ENCODE measurements at regions not wholly inside any gene's neighbourhood (a gene's known extent, or its start where the extent isn't known, plus 50 kb on each side); places are given as distances from the start of the nearest gene placed in this dataset.

DNA sequence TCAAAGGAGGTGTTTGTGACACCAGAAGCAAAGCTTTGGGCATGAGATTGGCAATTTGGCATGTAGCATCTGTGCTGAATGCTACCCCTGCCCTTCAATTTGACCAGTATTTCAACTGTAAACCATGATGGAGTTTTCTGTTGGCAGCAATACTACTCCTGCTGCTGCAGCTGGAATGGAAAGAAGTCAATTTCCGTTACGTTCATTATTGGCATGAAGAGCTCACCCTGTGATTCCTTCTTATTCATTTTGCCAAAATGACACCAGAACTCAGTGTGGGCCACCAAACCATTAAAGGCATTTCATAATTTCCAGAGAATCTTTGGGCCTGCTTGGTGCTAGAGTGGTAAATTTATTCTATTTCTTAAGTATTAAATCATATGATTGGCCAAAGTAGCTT lies 433.1 kb upstream of the DMAC1 start:
- ATAC-seq (replicated peaks; ENCODE audit: extremely low read depth, poor library complexity, severe bottlenecking), result no peak
- Mint-ChIP-seq H3K4me1 (no peaks in the 10 kb centered on the region), H3K9me3 (no peaks in the 10 kb centered on the region), H3K36me3 (ENCODE audit: insufficient read depth) (no peaks in the 10 kb centered on the region), H3K27ac (ENCODE audit: low read depth) (no peak overlapping the region), H3K27me3 (peaks cover 12% of the 10 kb centered on the region), H3K4me3 (no peak overlapping the region)
- no peak for DNase-seq (ENCODE audit: low spot score in 2 of 2)

DNA sequence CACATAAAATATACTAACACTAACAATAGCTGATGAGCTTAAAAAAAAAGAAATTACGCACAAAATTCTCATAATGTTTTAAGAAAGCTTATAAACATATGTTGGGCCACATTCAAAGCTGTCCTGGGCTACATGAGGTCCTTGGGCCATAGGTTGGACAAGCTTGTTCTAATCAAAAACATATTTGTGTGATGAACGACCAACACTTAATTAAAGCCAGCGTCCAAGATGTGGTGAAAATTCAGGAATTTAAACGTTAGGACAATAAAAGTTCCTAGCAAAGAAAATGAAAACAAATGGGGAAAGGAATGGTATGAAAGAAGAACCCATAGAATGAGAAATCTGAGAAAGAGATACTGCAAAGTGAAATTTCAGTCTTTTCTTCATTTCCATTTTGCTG lies 429.6 kb upstream of the DMAC1 start:
- Mint-ChIP-seq H3K9me3 (no peaks in the 10 kb centered on the region), H3K27ac (ENCODE audit: low read depth) (no peak overlapping the region), H3K36me3 (ENCODE audit: insufficient read depth) (no peaks in the 10 kb centered on the region), H3K4me1 (no peaks in the 10 kb centered on the region), H3K4me3 (no peak overlapping the region), H3K27me3 (peaks cover 5% of the 10 kb centered on the region)
- DNase-seq (ENCODE audit: low spot score in 2 of 2), result no peak
- ATAC-seq (replicated peaks; ENCODE audit: extremely low read depth, poor library complexity, severe bottlenecking), result no peak

DNA sequence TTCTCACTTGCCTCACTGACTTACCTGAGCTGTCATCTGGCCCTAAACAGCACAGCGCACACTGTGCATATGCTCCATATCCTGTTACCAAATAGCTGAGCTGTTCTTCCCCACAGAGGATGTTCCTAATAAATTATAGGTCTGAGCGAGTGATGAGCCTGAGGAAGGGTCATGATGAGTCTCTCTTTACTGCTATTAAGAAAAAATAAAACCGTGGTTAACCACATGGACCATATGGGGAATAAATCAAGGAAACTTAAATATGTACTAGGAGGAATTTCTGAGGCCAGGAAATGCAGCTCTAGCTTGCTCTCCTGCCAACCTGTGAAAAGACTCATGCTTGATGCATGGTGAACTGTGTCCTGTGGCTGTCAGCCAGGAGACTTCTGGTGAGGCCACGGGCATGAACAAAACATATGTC lies 424.8 kb upstream of the DMAC1 start:
- no peak overlapping the region for H3K4me3 Mint-ChIP-seq
- ATAC-seq (replicated peaks; ENCODE audit: extremely low read depth, poor library complexity, severe bottlenecking) (no peak), DNase-seq (ENCODE audit: low spot score in 2 of 2) (no peak)
- H3K27me3 Mint-ChIP-seq, result no peaks in the 10 kb centered on the region
- no peaks in the 10 kb centered on the region for H3K9me3 Mint-ChIP-seq
- H3K36me3 Mint-ChIP-seq (ENCODE audit: insufficient read depth), result no peaks in the 10 kb centered on the region
- H3K4me1 Mint-ChIP-seq, result no peaks in the 10 kb centered on the region
- H3K27ac Mint-ChIP-seq (ENCODE audit: low read depth), result no peak overlapping the region

DNA sequence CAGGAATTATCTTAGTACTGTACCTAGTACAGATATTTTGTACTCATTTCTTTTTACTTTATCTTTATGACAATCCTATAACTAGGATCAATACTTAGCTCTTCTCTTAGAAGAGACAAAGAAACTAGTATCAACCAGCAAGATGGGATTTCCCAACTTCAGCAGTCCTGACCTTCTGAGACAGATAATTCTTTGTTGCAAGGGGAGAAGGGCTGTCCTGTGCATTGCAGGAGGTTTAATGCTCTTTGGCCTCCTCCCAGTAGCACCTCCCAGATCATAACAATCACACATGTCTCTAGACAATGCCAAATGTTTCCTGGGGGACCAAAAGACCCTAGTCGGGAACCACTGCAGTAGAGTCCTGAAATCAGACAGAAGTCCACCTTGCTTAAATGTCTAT lies 424.3 kb upstream of the DMAC1 start:
- DNase-seq (ENCODE audit: low spot score in 2 of 2), result no peak
- Mint-ChIP-seq H3K9me3 (no peaks in the 10 kb centered on the region), H3K4me3 (no peak overlapping the region), H3K27me3 (peaks cover under 1% of the 10 kb centered on the region), H3K36me3 (ENCODE audit: insufficient read depth) (no peaks in the 10 kb centered on the region), H3K4me1 (no peaks in the 10 kb centered on the region), H3K27ac (ENCODE audit: low read depth) (no peak overlapping the region)
- ATAC-seq (replicated peaks; ENCODE audit: extremely low read depth, poor library complexity, severe bottlenecking), result no peak

DNA sequence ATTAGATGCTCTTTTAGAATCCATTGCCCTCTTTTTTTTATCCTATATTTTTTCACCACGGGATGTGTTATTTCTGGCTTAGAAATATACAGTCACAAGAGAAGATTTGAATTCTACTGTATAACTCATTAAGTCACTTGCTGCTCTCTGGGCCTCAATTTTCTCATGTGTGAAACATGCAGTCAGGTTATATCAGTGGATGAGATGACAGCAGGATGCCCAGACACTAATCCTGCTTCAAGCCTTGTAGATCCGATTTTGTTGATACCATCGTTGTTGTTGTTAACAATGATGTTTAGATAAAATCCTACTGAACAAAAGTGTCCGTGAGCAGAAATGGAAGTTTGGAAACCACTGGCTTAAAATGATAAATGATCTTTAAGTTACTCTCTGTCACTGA lies 421.9 kb upstream of the DMAC1 start:
- Mint-ChIP-seq H3K36me3 (ENCODE audit: insufficient read depth) (no peaks in the 10 kb centered on the region), H3K4me1 (no peaks in the 10 kb centered on the region), H3K27ac (ENCODE audit: low read depth) (no peak overlapping the region), H3K27me3 (peaks cover 23% of the 10 kb centered on the region), H3K9me3 (no peaks in the 10 kb centered on the region), H3K4me3 (no peak overlapping the region)
- DNase-seq (ENCODE audit: low spot score in 2 of 2) (no peak), ATAC-seq (replicated peaks; ENCODE audit: extremely low read depth, poor library complexity, severe bottlenecking) (no peak)

DNA sequence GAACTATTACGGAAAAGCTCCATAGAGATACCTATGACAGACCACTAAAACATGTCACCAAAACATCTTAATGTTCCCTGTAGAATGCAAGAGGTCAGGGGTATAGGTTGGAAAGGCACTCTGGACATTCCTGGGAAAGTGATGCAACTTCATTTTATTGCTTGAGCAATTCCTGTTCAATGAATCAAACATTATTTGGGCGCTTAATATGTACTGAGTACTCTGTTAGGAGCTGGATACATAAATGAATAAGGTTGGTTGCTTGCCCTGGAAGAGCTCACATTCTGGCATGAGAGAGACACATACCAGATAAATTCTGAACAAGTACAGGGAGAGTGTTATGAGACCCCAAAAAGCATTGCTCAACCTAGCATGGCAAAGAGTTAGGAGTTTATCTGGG lies 408.9 kb upstream of the DMAC1 start:
- DNase-seq (ENCODE audit: low spot score in 2 of 2), result no peak
- no peaks in the 10 kb centered on the region for H3K4me1 Mint-ChIP-seq
- no peak for ATAC-seq (replicated peaks; ENCODE audit: extremely low read depth, poor library complexity, severe bottlenecking)
- H3K9me3 Mint-ChIP-seq, result no peaks in the 10 kb centered on the region
- H3K27ac Mint-ChIP-seq (ENCODE audit: low read depth), result no peak overlapping the region
- no peak overlapping the region for H3K4me3 Mint-ChIP-seq
- H3K36me3 Mint-ChIP-seq (ENCODE audit: insufficient read depth), result no peaks in the 10 kb centered on the region
- no peaks in the 10 kb centered on the region for H3K27me3 Mint-ChIP-seq

DNA sequence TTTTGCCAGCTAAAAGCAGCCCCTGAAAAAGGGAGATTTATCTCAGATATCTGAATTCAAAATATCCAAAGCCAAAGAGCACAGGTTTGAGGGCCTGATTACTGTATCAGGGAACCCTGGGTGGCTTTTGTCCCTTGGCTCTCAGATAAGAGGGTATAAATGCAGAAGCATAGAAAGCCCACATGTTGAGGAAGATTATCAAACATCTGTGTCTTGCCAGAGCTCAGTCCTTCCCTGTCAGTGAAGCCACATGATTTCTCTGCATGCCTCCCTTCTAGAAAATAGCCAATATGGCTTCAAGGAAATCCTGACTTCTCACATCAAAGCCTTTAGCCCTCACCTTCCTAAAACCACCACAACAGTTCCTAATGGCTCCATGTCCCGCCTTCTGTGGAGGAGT lies 408.0 kb upstream of the DMAC1 start:
- no peak overlapping the region for H3K4me3 Mint-ChIP-seq
- H3K27me3 Mint-ChIP-seq, result no peaks in the 10 kb centered on the region
- H3K27ac Mint-ChIP-seq (ENCODE audit: low read depth), result no peak overlapping the region
- no peak for DNase-seq (ENCODE audit: low spot score in 2 of 2)
- H3K36me3 Mint-ChIP-seq (ENCODE audit: insufficient read depth), result no peaks in the 10 kb centered on the region
- no peaks in the 10 kb centered on the region for H3K9me3 Mint-ChIP-seq
- no peak for ATAC-seq (replicated peaks; ENCODE audit: extremely low read depth, poor library complexity, severe bottlenecking)
- H3K4me1 Mint-ChIP-seq, result no peaks in the 10 kb centered on the region

DNA sequence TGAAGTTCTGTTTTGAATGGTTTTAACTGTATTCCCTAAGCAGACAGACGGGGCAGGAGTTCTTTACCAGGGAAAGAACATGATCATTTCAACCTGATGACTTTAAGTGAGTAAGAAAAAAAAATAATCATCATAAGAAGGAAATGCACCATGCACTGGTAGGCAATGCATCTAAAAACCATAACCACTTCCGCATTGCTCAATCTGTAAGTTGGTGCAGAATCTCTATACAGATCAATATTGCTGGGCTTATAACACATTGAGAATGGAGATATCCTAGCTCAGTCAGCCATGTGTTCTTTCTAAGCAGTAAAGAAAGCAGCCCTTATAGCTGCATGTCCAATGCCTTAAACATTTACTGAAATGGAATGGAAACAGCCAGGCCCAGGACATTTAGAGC lies 407.1 kb upstream of the DMAC1 start:
- no peak for ATAC-seq (replicated peaks; ENCODE audit: extremely low read depth, poor library complexity, severe bottlenecking)
- H3K36me3 Mint-ChIP-seq (ENCODE audit: insufficient read depth), result no peaks in the 10 kb centered on the region

DNA sequence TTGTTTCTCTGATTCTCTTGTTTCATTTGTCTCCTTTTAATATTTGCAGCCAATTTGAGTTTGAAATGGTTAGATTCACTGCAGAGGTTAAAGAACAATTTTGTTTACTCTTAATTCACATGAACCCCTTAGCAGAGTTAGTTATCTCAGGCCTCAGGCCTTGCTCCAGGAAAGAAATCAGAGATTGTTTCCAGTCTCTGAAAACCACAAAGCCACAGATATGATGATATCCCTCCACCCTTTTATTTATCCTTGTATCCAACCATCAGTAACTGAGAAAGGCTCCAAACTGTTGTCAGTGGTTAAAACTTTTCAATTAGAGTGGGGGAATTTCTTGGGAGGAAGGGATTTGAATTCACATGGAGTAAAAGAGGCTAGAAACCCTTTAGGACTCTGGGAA lies 406.0 kb upstream of the DMAC1 start:
- H3K36me3 Mint-ChIP-seq (ENCODE audit: insufficient read depth), result no peaks in the 10 kb centered on the region
- ATAC-seq (replicated peaks; ENCODE audit: extremely low read depth, poor library complexity, severe bottlenecking) (no peak), DNase-seq (ENCODE audit: low spot score in 2 of 2) (no peak)

More for the DNA sequence above, 407.1 kb upstream of the DMAC1 start:
- no peaks in the 10 kb centered on the region for H3K27me3 Mint-ChIP-seq
- DNase-seq (ENCODE audit: low spot score in 2 of 2), result no peak
- H3K9me3 Mint-ChIP-seq, result no peaks in the 10 kb centered on the region
- no peak overlapping the region for H3K4me3 Mint-ChIP-seq
- H3K27ac Mint-ChIP-seq (ENCODE audit: low read depth), result no peak overlapping the region
- no peaks in the 10 kb centered on the region for H3K4me1 Mint-ChIP-seq

DNA sequence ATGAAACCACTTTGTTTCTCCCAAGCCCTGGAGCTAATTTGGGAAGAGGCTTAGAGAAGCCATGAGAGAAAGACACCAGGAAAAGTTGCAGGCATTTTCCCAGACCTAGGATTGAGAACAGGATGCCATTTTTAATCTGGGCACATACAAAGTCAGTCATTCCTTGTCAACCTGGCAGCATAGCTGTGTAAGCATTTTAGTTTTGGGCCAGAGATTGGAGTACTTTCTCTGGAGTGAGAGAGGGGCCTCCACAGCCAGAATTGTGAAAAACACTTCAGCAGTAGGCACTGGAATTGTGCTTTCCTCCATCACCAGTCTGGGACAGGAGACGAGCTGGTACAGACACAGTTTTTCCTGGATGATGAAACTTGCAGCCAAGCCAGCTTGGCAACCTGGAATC lies 390.3 kb upstream of the DMAC1 start:
- Mint-ChIP-seq H3K27me3 (peaks cover 42% of the 10 kb centered on the region), H3K4me1 (no peaks in the 10 kb centered on the region), H3K36me3 (ENCODE audit: insufficient read depth) (no peaks in the 10 kb centered on the region), H3K27ac (ENCODE audit: low read depth) (no peak overlapping the region), H3K9me3 (peaks cover 17% of the 10 kb centered on the region), H3K4me3 (no peak overlapping the region)
- ATAC-seq (replicated peaks; ENCODE audit: extremely low read depth, poor library complexity, severe bottlenecking) (no peak), DNase-seq (ENCODE audit: low spot score in 2 of 2) (no peak)

More for the DNA sequence above, 406.0 kb upstream of the DMAC1 start:
- no peak overlapping the region for H3K4me3 Mint-ChIP-seq
- H3K27ac Mint-ChIP-seq (ENCODE audit: low read depth), result no peak overlapping the region
- no peaks in the 10 kb centered on the region for H3K4me1 Mint-ChIP-seq
- no peaks in the 10 kb centered on the region for H3K27me3 Mint-ChIP-seq
- no peaks in the 10 kb centered on the region for H3K9me3 Mint-ChIP-seq

DNA sequence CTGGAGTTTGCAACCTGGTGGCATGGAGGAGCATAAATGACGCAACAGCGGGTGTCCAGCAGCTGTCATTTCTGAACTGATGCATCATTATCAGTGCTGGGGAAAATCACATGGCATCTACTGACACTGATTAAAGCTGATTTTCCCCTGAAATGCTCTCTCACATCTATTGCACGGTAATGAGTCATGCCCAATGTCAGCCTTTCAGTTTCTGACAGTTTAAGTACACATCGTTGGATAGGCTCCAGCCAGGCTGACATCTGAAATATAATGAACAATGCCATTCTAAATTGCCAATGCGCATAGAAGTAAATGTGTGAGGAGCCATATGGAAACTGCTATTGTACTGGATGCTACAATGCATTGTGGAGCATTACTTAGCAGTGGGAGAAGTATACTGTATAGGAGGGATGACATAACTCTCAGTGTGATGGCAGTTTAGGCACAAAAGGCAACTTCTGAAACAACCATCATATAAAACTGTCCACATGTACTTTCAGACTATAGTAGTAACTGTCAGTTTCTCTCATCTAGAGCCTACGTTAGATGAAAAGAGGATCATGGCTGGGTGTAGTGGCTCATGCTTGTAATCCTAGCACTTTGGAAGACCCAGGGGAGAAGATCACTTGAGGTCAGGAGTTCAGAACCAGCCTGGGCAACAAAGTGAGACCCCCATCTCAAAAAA lies 389.3 kb upstream of the DMAC1 start:
- DNase-seq (ENCODE audit: low spot score in 2 of 2) (no peak), ATAC-seq (replicated peaks; ENCODE audit: extremely low read depth, poor library complexity, severe bottlenecking) (no peak)
- no peak overlapping the region for H3K27ac Mint-ChIP-seq (ENCODE audit: low read depth)
- no peak overlapping the region for H3K4me3 Mint-ChIP-seq
- peaks cover 17% of the 10 kb centered on the region for H3K9me3 Mint-ChIP-seq
- H3K4me1 Mint-ChIP-seq, result no peaks in the 10 kb centered on the region
- H3K27me3 Mint-ChIP-seq, result peaks cover 42% of the 10 kb centered on the region
- no peaks in the 10 kb centered on the region for H3K36me3 Mint-ChIP-seq (ENCODE audit: insufficient read depth)

DNA sequence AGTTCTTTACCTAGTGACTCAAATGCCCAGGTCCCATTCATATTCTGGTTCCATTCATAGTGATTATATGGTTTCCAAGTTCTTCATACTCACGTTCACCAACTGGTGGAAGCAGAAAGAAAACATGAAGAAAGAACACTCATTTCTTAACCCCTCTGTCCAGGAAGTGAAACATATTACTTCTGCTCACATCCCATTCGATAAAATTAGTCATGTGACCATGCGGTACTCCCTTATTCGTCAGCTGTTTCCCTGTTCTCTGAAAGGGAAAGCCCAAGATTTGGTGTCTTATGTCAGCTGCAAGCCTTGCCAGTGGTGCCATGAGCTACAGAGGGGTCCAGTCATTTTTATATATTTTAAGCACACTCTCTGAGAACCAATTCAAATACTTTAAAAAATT lies 387.0 kb upstream of the DMAC1 start:
- ATAC-seq (replicated peaks; ENCODE audit: extremely low read depth, poor library complexity, severe bottlenecking) (no peak), DNase-seq (ENCODE audit: low spot score in 2 of 2) (no peak)
- H3K9me3 Mint-ChIP-seq, result peaks cover 6% of the 10 kb centered on the region
- H3K27ac Mint-ChIP-seq (ENCODE audit: low read depth), result no peak overlapping the region
- H3K27me3 Mint-ChIP-seq, result peaks cover 26% of the 10 kb centered on the region
- no peaks in the 10 kb centered on the region for H3K36me3 Mint-ChIP-seq (ENCODE audit: insufficient read depth)
- H3K4me1 Mint-ChIP-seq, result no peaks in the 10 kb centered on the region
- H3K4me3 Mint-ChIP-seq, result no peak overlapping the region

DNA sequence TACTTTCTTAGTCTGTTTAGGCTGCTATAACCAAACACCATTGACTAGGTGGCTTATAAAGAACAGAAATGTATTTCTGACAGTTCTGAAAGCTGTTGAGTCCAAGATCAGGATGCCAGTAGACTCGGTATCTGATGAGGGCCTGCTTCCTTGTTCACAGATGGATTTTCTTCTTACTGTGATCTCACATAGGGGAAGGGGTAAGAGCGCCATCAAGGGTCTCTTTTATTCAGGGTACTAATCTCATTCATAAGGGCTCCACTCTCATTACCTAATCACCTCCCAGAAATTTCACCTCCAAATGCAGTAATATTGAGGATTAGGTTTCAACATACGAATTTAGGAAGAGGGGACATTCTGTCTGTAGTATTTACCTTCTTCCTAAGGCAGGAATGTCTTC lies 384.0 kb upstream of the DMAC1 start:
- Mint-ChIP-seq H3K27ac (ENCODE audit: low read depth) (no peak overlapping the region), H3K36me3 (ENCODE audit: insufficient read depth) (no peaks in the 10 kb centered on the region), H3K4me1 (no peaks in the 10 kb centered on the region), H3K9me3 (no peaks in the 10 kb centered on the region), H3K4me3 (no peak overlapping the region), H3K27me3 (peaks cover 2% of the 10 kb centered on the region)
- no peak for DNase-seq (ENCODE audit: low spot score in 2 of 2)
- ATAC-seq (replicated peaks; ENCODE audit: extremely low read depth, poor library complexity, severe bottlenecking), result no peak

Measured in central memory CD8-positive, alpha-beta T cell (primary cell).